ENCODE measurements at regions not wholly inside any gene's neighbourhood (a gene's known extent, or its start where the extent isn't known, plus 50 kb on each side); places are given as distances from the start of the nearest gene placed in this dataset.

- H4K20me1 ChIP-seq (ENCODE audit: control insufficient read depth, insufficient read depth): no peaks in the 10 kb centered on the region
- no peak overlapping the region for H3K27ac ChIP-seq (ENCODE audit: control insufficient read depth, insufficient read depth)
- no peak for ATAC-seq
- CTCF ChIA-PET: interaction anchor here (1.0 kb wide), 1 partner anchor 11 kb away, joined by 4 read pairs; no protein-coding TSS in a partner anchor
- no peak overlapping the region for H3K4me3 ChIP-seq
- H3K4me1 ChIP-seq (ENCODE audit: control insufficient read depth, insufficient read depth, low read length): no peaks in the 10 kb centered on the region
- no peaks in the 10 kb centered on the region for H3K9me3 ChIP-seq (replicated peaks; ENCODE audit: control insufficient read depth, insufficient read depth, low read length)
- WGBS (ENCODE audit: insufficient coverage, insufficient replicate concordance, low lambda C conversion rate, missing lambda C conversion rate): 0% methylated on average over 1 of the region's 1 CpG
- no peaks in the 10 kb centered on the region for H3K79me2 ChIP-seq (ENCODE audit: control insufficient read depth, insufficient read depth, low read length)
- no peaks in the 10 kb centered on the region for H3K36me3 ChIP-seq (ENCODE audit: control insufficient read depth in 2 of 2, insufficient read depth in 2 of 2, low read length in 1 of 2)
- H3K27me3 ChIP-seq (replicated peaks in 1 of 2; ENCODE audit: control insufficient read depth in 2 of 2, insufficient read depth in 2 of 2, low read length in 1 of 2): peaks cover 0 to 3% of the 10 kb centered on the region in 2 experiments; a peak in 2 of 4 replicates
- no TSS peak for BruUV-seq (replicated peaks)
- no peak overlapping the region for H2AFZ ChIP-seq (ENCODE audit: control insufficient read depth, low read depth, low read length)
- POLR2A ChIA-PET: no interaction called here
- TF ChIP-seq POLR2AphosphoS5 (IDR thresholded peaks at IDR 0.05; ENCODE audit: low read length) (no peak), WRNIP1 (IDR thresholded peaks at IDR 0.05; ENCODE audit: borderline replicate concordance, low read depth, low read length) (no peak), SREBF2 (IDR thresholded peaks at IDR 0.05; ENCODE audit: low read length) (no peak), SUPT20H (IDR thresholded peaks at IDR 0.05; ENCODE audit: borderline replicate concordance, control insufficient read depth, low read depth, low read length) (no peak), PBX3 (IDR thresholded peaks at IDR 0.05; ENCODE audit: insufficient replicate concordance, low read depth, low read length) (no peak), CREM (IDR thresholded peaks at IDR 0.05; ENCODE audit: low read depth) (no peak), NFYA (IDR thresholded peaks at IDR 0.05; ENCODE audit: borderline replicate concordance, low read depth, low read length) (no peak), RFX5 (IDR thresholded peaks at IDR 0.05; ENCODE audit: low read depth, low read length) (no peak), STAT1 (conservative IDR thresholded peaks at IDR 0.05) (no peak), ZNF24 (IDR thresholded peaks at IDR 0.05) (no peak), TCF7 (IDR thresholded peaks at IDR 0.05; ENCODE audit: borderline replicate concordance) (no peak), RUNX3 (IDR thresholded peaks at IDR 0.05; ENCODE audit: low read length) (no peak), JUND (IDR thresholded peaks at IDR 0.05; ENCODE audit: low read depth, low read length) (no peak), NR2C2 (IDR thresholded peaks at IDR 0.05; ENCODE audit: borderline replicate concordance, control insufficient read depth, insufficient read length, low read depth) (no peak), MEF2B (IDR thresholded peaks at IDR 0.05; ENCODE audit: partially characterized antibody, poor library complexity, severe bottlenecking) (no peak), PKNOX1 (IDR thresholded peaks at IDR 0.05) (no peak), YBX1 (IDR thresholded peaks at IDR 0.05) (no peak), IRF3 (IDR thresholded peaks at IDR 0.05) (no peak), RB1 (IDR thresholded peaks at IDR 0.05; ENCODE audit: borderline replicate concordance) (no peak), ZBTB11 (CRISPR knock-in tag; IDR thresholded peaks at IDR 0.05) (no peak)
- in situ Hi-C loops (cut with MboI) (no loop called here), intact Hi-C loops (cut with micrococcal nuclease; ENCODE audit: unreplicated experiment) (no loop called here)
- no peak overlapping the region for H3K4me2 ChIP-seq (ENCODE audit: control insufficient read depth, insufficient read depth)
- FAIRE-seq: no peak
- no peak for DNase-seq (ENCODE audit: low read depth, low spot score)
- H3K9ac ChIP-seq (ENCODE audit: control insufficient read depth, insufficient read depth, low read length): no peak overlapping the region
- RAD21 ChIA-PET (ENCODE audit: unreplicated experiment): no interaction called here
- SMC1A ChIA-PET (ENCODE audit: uncharacterized antibody, unreplicated experiment): no interaction called here
These were observed 110.2 kb downstream of the MATN1 start for GRCh38 chr1:30613188-30613587.
